ENCODE measurements at regions not wholly inside any gene's neighbourhood (a gene's known extent, or its start where the extent isn't known, plus 50 kb on each side); places are given as distances from the start of the nearest gene placed in this dataset.

GRCh38 chr14:81686512-81686911 is 152.9 kb upstream of the SEL1L start:
- TF ChIP-seq EZH2 (IDR thresholded peaks at IDR 0.05; ENCODE audit: borderline replicate concordance): no peak
- TF ChIP-seq CTCF (IDR thresholded peaks at IDR 0.05; ENCODE audit: poor library complexity): no peak
- no peak for TF ChIP-seq EZH2phosphoT487 (IDR thresholded peaks at IDR 0.05; ENCODE audit: low read depth, severe bottlenecking, unreplicated experiment)
